ENCODE measurements at regions not wholly inside any gene's neighbourhood (a gene's known extent, or its start where the extent isn't known, plus 50 kb on each side); places are given as distances from the start of the nearest gene placed in this dataset.

DNA sequence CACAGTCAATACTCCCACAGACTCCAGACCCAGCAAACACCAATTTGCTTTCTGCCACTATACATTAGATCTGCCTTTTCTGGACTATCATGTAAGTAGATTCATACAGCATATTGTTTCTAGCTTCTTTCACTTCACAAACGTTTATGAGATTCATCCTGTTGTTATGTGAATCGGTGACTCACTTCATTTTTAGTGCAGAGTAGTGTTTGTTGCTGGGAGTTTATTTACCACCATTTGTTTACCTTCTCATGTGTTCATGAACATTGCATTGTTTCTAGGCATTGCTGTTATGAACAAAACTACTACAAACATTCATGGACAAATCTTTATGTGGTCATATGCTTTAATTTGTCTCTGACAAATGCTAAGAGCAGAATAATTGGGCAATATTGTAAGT, 807.8 kb upstream of the TMEM132C start:
- no peak overlapping the region for H3K4me3 ChIP-seq (ENCODE audit: control insufficient read depth in 1 of 7, extremely low read depth in 1 of 7, insufficient read depth in 4 of 7, low read depth in 2 of 7, low read length in 6 of 7)
- no peak overlapping the region for H3K27ac ChIP-seq (ENCODE audit: insufficient read depth in 1 of 2, low read depth in 1 of 2, low read length in 2 of 2, poor library complexity in 1 of 2, severe bottlenecking in 2 of 2)
- peaks cover 0 to 47% (median 8%) of the 10 kb centered on the region in 5 experiments for H3K27me3 ChIP-seq (replicated peaks in 2 of 5; ENCODE audit: control insufficient read depth in 4 of 5, insufficient read depth in 5 of 5, low read length in 4 of 5)
- no CpG with 5 or more reads among the region's 2 CpGs for WGBS (ENCODE audit: insufficient coverage)
- peaks cover 0 to 5% (median 1%) of the 10 kb centered on the region in 4 experiments for H3K4me1 ChIP-seq (ENCODE audit: control extremely low read depth in 1 of 4, control insufficient read depth in 4 of 4, insufficient read depth in 4 of 4, low read length in 3 of 4)
- no peaks in the 10 kb centered on the region for H3K36me3 ChIP-seq (ENCODE audit: control insufficient read depth in 4 of 4, insufficient read depth in 4 of 4, low read length in 3 of 4)
- CTCF ChIA-PET, result no interaction called here
- DNase-seq, result no peak
- POLR2A ChIA-PET, result no interaction called here
- H3K9me3 ChIP-seq (ENCODE audit: control extremely low read depth in 1 of 5, control insufficient read depth in 4 of 5, insufficient read depth in 2 of 5, low read depth in 1 of 5, low read length in 4 of 5), result peaks cover 0 to 4% (median 0%) of the 10 kb centered on the region in 5 experiments

DNA sequence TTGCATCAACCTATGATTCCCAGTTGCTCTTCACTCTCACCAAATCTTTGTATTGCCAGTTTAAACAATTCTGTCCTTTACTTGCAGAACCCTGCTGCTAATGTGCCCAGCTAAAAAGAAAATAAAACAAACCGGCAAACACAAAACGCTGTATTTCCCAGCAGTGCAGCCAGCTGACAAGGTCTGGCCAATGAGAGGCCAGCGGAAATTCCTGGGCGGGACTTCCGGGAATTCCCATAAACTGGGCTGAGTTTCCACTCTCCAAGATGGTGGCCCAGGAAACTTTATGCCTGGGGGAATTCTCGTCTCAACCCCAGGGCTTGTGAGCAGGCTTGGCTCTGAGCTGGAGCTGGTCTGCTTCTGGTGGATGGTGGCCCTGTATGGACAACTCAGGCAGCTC, 807.3 kb upstream of the TMEM132C start:
- peaks cover 0 to 4% (median 0%) of the 10 kb centered on the region in 5 experiments for H3K9me3 ChIP-seq (ENCODE audit: control extremely low read depth in 1 of 5, control insufficient read depth in 4 of 5, insufficient read depth in 2 of 5, low read depth in 1 of 5, low read length in 4 of 5)
- peaks cover 0 to 5% (median 1%) of the 10 kb centered on the region in 4 experiments for H3K4me1 ChIP-seq (ENCODE audit: control extremely low read depth in 1 of 4, control insufficient read depth in 4 of 4, insufficient read depth in 4 of 4, low read length in 3 of 4)
- 99% methylated on average over 6 of the region's 6 CpGs for WGBS (ENCODE audit: insufficient coverage)
- H3K36me3 ChIP-seq (ENCODE audit: control insufficient read depth in 4 of 4, insufficient read depth in 4 of 4, low read length in 3 of 4), result no peaks in the 10 kb centered on the region
- no peak overlapping the region for H3K4me3 ChIP-seq (ENCODE audit: control insufficient read depth in 1 of 7, extremely low read depth in 1 of 7, insufficient read depth in 4 of 7, low read depth in 2 of 7, low read length in 6 of 7)
- ChIA-PET POLR2A (no interaction called here), CTCF (no interaction called here)
- H3K27me3 ChIP-seq (replicated peaks in 2 of 5; ENCODE audit: control insufficient read depth in 4 of 5, insufficient read depth in 5 of 5, low read length in 4 of 5), result peaks cover 0 to 41% (median 8%) of the 10 kb centered on the region in 5 experiments
- no peak overlapping the region for H3K27ac ChIP-seq (ENCODE audit: insufficient read depth in 1 of 2, low read depth in 1 of 2, low read length in 2 of 2, poor library complexity in 1 of 2, severe bottlenecking in 2 of 2)
- DNase-seq, result no peak

DNA sequence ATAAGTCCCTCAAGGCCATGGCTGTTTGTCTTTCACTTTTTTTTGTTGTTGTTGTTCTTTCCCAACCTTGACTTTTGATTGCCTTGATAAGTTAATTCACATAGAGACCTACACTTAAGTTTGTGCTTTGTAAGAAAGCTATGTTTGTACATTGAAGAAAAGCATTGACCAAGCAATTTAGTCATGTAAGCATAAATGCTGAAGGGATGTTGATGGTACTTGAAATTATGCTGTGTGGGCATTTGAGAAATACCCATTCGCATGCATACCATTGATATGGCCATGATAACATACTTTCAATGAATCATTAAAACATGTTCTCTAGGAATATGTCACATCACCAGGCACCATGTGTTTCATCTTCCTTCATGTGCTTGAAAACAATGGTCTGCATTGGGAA, 803.7 kb upstream of the TMEM132C start:
- no CpG with 5 or more reads among the region's 1 CpG for WGBS (ENCODE audit: insufficient coverage)
- H3K36me3 ChIP-seq (ENCODE audit: control insufficient read depth in 4 of 4, insufficient read depth in 4 of 4, low read length in 3 of 4), result no peaks in the 10 kb centered on the region
- peaks cover 0 to 2% (median 0%) of the 10 kb centered on the region in 5 experiments for H3K9me3 ChIP-seq (ENCODE audit: control extremely low read depth in 1 of 5, control insufficient read depth in 4 of 5, insufficient read depth in 2 of 5, low read depth in 1 of 5, low read length in 4 of 5)
- H3K27me3 ChIP-seq (replicated peaks in 2 of 5; ENCODE audit: control insufficient read depth in 4 of 5, insufficient read depth in 5 of 5, low read length in 4 of 5), result peaks cover 0 to 11% (median 0%) of the 10 kb centered on the region in 5 experiments
- no peak overlapping the region for H3K4me3 ChIP-seq (ENCODE audit: control insufficient read depth in 1 of 7, extremely low read depth in 1 of 7, insufficient read depth in 4 of 7, low read depth in 2 of 7, low read length in 6 of 7)
- H3K27ac ChIP-seq (ENCODE audit: insufficient read depth in 1 of 2, low read depth in 1 of 2, low read length in 2 of 2, poor library complexity in 1 of 2, severe bottlenecking in 2 of 2), result no peak overlapping the region
- DNase-seq, result no peak
- POLR2A ChIA-PET, result no interaction called here
- H3K4me1 ChIP-seq (ENCODE audit: control extremely low read depth in 1 of 4, control insufficient read depth in 4 of 4, insufficient read depth in 4 of 4, low read length in 3 of 4), result no peaks in the 10 kb centered on the region
- CTCF ChIA-PET, result no interaction called here

DNA sequence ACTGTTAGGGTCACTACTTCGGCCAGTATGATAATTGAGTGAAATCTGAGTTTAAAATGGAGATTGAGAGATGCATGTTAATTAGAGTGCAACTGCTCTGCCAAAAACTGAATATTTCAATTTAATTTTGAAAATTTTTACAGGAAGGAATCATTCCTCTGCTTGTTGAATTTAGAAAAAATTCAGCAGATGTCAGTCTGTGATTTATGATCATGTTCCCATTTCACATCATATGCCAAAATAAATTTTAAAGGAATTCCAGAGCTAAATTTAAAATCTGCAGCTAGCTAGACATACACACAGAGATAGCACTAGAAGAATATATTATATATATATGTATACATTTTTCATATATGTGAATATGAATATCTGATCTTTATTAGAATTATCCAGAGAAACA, 797.6 kb upstream of the TMEM132C start:
- Histone ChIP-seq H3K4me3 (ENCODE audit: control insufficient read depth in 1 of 7, extremely low read depth in 1 of 7, insufficient read depth in 4 of 7, low read depth in 2 of 7, low read length in 6 of 7) (no peak overlapping the region), H3K36me3 (ENCODE audit: control insufficient read depth in 4 of 4, insufficient read depth in 4 of 4, low read length in 3 of 4) (no peaks in the 10 kb centered on the region), H3K27ac (ENCODE audit: insufficient read depth in 1 of 2, low read depth in 1 of 2, low read length in 2 of 2, poor library complexity in 1 of 2, severe bottlenecking in 2 of 2) (no peak overlapping the region), H3K27me3 (replicated peaks in 2 of 5; ENCODE audit: control insufficient read depth in 4 of 5, insufficient read depth in 5 of 5, low read length in 4 of 5) (no peaks in the 10 kb centered on the region), H3K9me3 (ENCODE audit: control extremely low read depth in 1 of 5, control insufficient read depth in 4 of 5, insufficient read depth in 2 of 5, low read depth in 1 of 5, low read length in 4 of 5) (no peaks in the 10 kb centered on the region), H3K4me1 (ENCODE audit: control extremely low read depth in 1 of 4, control insufficient read depth in 4 of 4, insufficient read depth in 4 of 4, low read length in 3 of 4) (no peaks in the 10 kb centered on the region)
- DNase-seq, result no peak
- CTCF ChIA-PET, result no interaction called here
- no CpG with 5 or more reads among the region's 1 CpG for WGBS (ENCODE audit: insufficient coverage)
- POLR2A ChIA-PET, result no interaction called here

GRCh38 chr12:127473766-127474165, 793.2 kb upstream of the TMEM132C start:
- no peaks in the 10 kb centered on the region for H3K4me1 ChIP-seq (ENCODE audit: control extremely low read depth in 1 of 4, control insufficient read depth in 4 of 4, insufficient read depth in 4 of 4, low read length in 3 of 4)
- no peaks in the 10 kb centered on the region for H3K9me3 ChIP-seq (ENCODE audit: control extremely low read depth in 1 of 5, control insufficient read depth in 4 of 5, insufficient read depth in 2 of 5, low read depth in 1 of 5, low read length in 4 of 5)
- CTCF ChIA-PET, result no interaction called here
- no peaks in the 10 kb centered on the region for H3K27me3 ChIP-seq (replicated peaks in 2 of 5; ENCODE audit: control insufficient read depth in 4 of 5, insufficient read depth in 5 of 5, low read length in 4 of 5)
- no peak overlapping the region for H3K27ac ChIP-seq (ENCODE audit: insufficient read depth in 1 of 2, low read depth in 1 of 2, low read length in 2 of 2, poor library complexity in 1 of 2, severe bottlenecking in 2 of 2)
- WGBS (ENCODE audit: insufficient coverage), result 91% methylated on average over 4 of the region's 6 CpGs
- no peak for DNase-seq
- H3K4me3 ChIP-seq (ENCODE audit: control insufficient read depth in 1 of 7, extremely low read depth in 1 of 7, insufficient read depth in 4 of 7, low read depth in 2 of 7, low read length in 6 of 7), result no peak overlapping the region
- no peaks in the 10 kb centered on the region for H3K36me3 ChIP-seq (ENCODE audit: control insufficient read depth in 4 of 4, insufficient read depth in 4 of 4, low read length in 3 of 4)
- POLR2A ChIA-PET, result no interaction called here

DNA sequence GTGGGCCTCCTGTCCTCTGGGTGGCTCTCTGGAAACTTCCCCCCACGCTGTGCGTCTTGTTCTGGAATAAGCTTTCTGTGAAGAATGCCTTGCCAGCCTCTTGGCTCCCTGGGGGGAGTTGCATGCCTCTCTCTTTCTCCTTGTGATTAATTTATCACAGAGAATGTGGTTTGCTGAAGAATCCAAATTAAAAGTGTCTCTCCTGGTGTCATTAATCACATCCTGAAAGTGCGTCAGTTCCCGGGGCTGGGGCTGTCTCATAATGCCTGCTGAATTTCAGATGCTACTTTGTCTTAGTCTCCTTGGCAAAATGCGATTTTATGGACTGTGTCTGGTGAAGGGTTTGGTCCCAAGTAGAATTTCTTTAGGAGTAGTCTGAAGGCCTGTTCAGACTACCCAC, 787.7 kb upstream of the TMEM132C start:
- DNase-seq, result no peak
- WGBS (ENCODE audit: insufficient coverage), result 97% methylated on average over 4 of the region's 5 CpGs
- no peaks in the 10 kb centered on the region for H3K9me3 ChIP-seq (ENCODE audit: control extremely low read depth in 1 of 5, control insufficient read depth in 4 of 5, insufficient read depth in 2 of 5, low read depth in 1 of 5, low read length in 4 of 5)
- no peaks in the 10 kb centered on the region for H3K27me3 ChIP-seq (replicated peaks in 2 of 5; ENCODE audit: control insufficient read depth in 4 of 5, insufficient read depth in 5 of 5, low read length in 4 of 5)
- no peak overlapping the region for H3K27ac ChIP-seq (ENCODE audit: insufficient read depth in 1 of 2, low read depth in 1 of 2, low read length in 2 of 2, poor library complexity in 1 of 2, severe bottlenecking in 2 of 2)
- CTCF ChIA-PET, result no interaction called here
- no peaks in the 10 kb centered on the region for H3K36me3 ChIP-seq (ENCODE audit: control insufficient read depth in 4 of 4, insufficient read depth in 4 of 4, low read length in 3 of 4)
- POLR2A ChIA-PET, result no interaction called here
- no peaks in the 10 kb centered on the region for H3K4me1 ChIP-seq (ENCODE audit: control extremely low read depth in 1 of 4, control insufficient read depth in 4 of 4, insufficient read depth in 4 of 4, low read length in 3 of 4)
- no peak overlapping the region for H3K4me3 ChIP-seq (ENCODE audit: control insufficient read depth in 1 of 7, extremely low read depth in 1 of 7, insufficient read depth in 4 of 7, low read depth in 2 of 7, low read length in 6 of 7)

- CTCF ChIA-PET, result no interaction called here
Measured at GRCh38 chr12:127480775-127481314, 786.1 kb upstream of the TMEM132C start.

More at GRCh38 chr12:127480775-127481314, 786.1 kb upstream of the TMEM132C start:
- 92% methylated on average over 2 of the region's 5 CpGs for WGBS (ENCODE audit: insufficient coverage)
- POLR2A ChIA-PET, result no interaction called here
- Histone ChIP-seq H3K27me3 (replicated peaks in 2 of 5; ENCODE audit: control insufficient read depth in 4 of 5, insufficient read depth in 5 of 5, low read length in 4 of 5) (no peaks in the 10 kb centered on the region), H3K9me3 (ENCODE audit: control extremely low read depth in 1 of 5, control insufficient read depth in 4 of 5, insufficient read depth in 2 of 5, low read depth in 1 of 5, low read length in 4 of 5) (no peaks in the 10 kb centered on the region), H3K36me3 (ENCODE audit: control insufficient read depth in 4 of 4, insufficient read depth in 4 of 4, low read length in 3 of 4) (no peaks in the 10 kb centered on the region), H3K27ac (ENCODE audit: insufficient read depth in 1 of 2, low read depth in 1 of 2, low read length in 2 of 2, poor library complexity in 1 of 2, severe bottlenecking in 2 of 2) (no peak overlapping the region), H3K4me1 (ENCODE audit: control extremely low read depth in 1 of 4, control insufficient read depth in 4 of 4, insufficient read depth in 4 of 4, low read length in 3 of 4) (no peaks in the 10 kb centered on the region), H3K4me3 (ENCODE audit: control insufficient read depth in 1 of 7, extremely low read depth in 1 of 7, insufficient read depth in 4 of 7, low read depth in 2 of 7, low read length in 6 of 7) (no peak overlapping the region)
- DNase-seq, result no peak

Data from common myeloid progenitor, CD34-positive (primary cell).